HG03442 (cell line): ENCODE measurements at regions not wholly inside any gene's neighbourhood (a gene's known extent, or its start where the extent isn't known, plus 50 kb on each side); places are given as distances from the start of the nearest gene placed in this dataset.

Source experiments
- ATAC-seq: cut with Tn5 transposase; IDR thresholded peaks from one replicate; pipeline ENCODE4 v1.9.1; 2021; ENCODE audit warnings: mild to moderate bottlenecking, moderate library complexity; ENCODE audit not compliant: unreplicated experiment

DNA sequence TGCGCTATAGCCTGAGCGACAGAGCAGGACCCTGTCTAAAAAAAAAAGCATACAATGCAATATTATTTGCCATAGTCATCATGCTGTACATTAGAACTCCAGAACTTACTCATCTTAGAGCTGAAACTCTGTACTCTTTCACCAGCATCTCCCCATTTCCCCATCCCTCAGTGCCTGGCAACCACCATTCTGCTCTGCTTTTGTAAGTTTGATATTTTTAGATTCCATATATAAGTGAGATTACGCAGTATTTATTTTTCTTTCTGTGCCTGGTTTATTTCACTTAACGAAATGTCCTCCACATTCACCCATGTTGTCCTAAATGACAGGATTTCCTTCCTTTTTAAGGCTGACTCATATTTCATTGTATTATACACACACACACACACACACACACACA, 121.8 kb downstream of the BBS10 start:
- no peak for ATAC-seq

- ATAC-seq = no peak
Observed at GRCh38 chr12:76223869-76224268, 124.3 kb downstream of the BBS10 start.

- ATAC-seq = no peak
Observed at GRCh38 chr12:76220980-76221379, 127.2 kb downstream of the BBS10 start.

- ATAC-seq = no peak
Observed at GRCh38 chr12:76219806-76220205, 128.4 kb downstream of the BBS10 start.

DNA sequence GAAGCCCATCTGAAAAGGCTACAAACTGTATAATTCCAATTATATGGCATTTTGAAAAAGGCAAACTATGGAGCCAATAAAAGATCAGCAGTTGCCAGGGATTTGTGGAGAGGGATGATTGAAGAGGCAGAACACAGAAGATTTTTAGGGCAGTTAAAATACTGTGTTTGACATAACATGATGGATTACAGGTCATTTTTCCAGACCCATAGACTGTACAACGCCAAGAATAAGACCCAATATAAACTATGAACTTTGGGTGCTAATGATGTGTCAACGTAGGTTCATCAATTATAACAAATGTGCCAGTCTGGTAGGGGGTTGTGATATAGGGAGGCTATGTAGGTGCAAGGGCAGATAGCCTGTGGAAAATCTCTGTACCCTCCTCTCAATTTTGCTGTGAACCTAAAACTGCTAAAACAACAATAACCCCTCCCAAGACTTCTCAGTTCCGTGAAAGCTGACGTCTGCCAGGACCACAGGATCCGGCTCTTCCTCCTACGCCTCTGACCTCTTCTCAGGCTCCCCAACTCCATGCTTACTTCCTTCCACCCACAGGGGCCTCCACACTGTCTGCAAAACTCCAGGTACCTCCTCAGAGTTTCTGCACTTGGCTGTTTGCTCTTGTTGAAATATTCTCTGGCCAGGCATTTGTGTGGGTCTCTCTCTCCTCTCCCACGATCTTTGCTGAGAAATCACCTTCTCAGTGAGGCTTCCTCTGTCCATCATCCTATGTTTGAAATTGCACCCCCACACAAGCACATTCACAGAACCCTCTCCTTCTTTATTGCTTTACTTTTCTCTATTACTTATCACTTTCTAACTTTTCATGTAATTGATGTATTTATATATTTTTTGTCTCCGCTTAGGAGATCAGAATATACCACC, 131.4 kb downstream of the BBS10 start:
- no peak for ATAC-seq

DNA sequence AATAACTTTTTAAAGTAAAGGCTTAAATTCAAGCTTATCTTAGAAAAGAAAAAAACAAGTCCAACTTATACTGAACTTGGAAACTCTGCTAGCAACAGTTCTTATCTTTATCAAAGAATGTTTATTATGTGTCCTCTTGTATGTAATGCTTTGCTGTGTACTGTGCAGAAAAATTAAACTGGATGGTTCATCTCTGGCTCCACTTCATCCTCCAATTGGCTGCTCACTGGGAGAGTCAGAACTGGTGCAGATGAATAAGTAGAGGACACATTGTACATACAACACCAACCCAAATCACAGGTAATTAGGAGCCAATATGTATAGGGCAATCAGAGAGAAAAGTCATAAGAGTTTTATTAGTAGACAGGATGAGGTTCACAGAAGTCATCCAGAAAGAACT, 123.6 kb upstream of the NAP1L1 start:
- no peak for ATAC-seq

- no peak for ATAC-seq
Observed at GRCh38 chr12:76206677-76207072, 122.2 kb upstream of the NAP1L1 start.

DNA sequence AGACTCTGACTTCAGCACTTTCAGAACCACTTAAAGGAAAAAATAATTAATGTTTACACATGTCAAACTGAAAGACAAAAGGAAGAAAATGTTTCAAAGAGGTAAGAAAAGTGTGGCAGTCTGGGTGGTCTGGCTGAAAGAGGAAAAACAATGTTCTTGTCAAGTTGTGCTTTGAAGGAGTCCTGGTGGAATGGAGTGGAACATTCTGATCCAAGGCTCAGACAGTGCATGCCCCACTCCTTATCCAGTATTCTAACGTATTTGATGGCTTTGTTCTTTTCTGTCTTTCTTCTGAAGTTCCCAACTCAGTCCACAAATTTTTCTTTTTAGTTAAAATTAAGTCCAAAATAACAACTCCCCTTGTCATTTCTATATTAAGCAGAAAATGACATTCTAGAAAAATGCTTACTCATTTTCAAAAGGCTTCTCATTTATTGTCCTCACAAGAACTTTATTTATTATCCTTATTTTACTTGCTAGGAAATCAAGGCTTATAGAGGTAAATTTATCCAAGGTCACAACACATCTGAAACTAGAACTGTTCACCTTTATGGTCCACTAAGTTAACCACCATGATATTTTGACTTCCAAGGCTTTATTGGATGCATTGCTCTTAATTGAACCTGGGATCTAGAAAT, 121.7 kb upstream of the NAP1L1 start:
- no peak for ATAC-seq

DNA sequence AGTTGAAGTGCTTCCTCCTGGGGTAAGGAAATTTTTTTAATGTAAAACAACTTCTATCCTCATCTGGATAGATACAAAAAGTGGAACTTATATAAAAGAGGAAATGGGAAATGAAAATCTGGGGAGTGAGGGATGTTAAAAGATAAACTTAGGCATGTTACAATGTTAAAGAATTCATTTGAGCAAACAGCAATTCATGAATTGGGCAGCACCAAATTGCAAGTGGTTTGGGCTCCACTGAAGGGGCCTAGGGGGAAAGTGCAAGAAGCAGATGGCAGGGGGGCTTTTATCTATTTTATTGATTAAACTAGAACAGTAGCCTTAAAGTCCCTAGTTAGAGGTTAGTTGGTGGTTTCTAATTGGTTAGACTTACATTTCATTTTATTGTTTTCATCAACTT, 118.1 kb upstream of the NAP1L1 start:
- no peak for ATAC-seq

GRCh38 chr12:76201758-76202157, 117.3 kb upstream of the NAP1L1 start:
- no peak for ATAC-seq

- ATAC-seq = no peak
Observed at GRCh38 chr12:76201316-76201715, 116.8 kb upstream of the NAP1L1 start.

GRCh38 chr12:76199808-76200207, 115.3 kb upstream of the NAP1L1 start:
- ATAC-seq = no peak

DNA sequence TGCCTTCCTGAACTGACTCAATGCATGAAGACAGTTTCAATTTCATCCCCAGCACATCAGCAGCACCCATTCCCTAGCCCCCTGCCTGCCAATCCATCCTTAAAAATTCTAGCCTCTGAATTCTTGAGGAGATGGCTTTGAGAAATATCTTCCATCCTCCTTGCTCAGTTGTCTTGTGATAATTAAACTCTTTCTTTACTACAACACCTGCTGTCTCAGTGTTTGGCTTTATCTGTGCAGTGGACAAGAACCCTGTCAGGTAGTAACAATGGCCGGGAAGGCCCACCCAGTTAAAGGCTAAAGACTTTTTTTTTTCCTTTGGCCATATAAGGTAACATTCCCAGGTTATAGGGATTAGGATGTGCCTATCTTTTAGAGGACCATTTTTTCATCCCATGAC, 114.4 kb upstream of the NAP1L1 start:
- ATAC-seq = no peak

DNA sequence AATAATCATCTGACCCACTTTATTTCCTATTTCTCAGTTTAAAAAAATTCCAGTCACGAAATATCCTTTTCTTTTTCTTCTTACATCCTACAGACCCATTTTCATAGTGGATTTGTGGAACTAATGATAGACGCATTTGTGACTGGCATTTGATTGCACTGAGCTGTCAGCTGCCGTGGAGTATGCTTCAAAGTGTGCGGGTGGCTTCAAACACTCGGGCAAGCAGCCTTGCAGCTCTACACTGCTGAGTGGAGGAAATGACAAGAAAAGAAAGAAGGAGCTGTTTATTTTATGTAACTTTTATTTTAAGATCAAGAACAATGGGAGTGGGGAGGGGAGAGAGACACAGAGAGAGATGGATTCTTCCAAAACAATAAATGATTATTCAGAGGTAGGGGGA, 112.8 kb upstream of the NAP1L1 start:
- ATAC-seq = no peak

DNA sequence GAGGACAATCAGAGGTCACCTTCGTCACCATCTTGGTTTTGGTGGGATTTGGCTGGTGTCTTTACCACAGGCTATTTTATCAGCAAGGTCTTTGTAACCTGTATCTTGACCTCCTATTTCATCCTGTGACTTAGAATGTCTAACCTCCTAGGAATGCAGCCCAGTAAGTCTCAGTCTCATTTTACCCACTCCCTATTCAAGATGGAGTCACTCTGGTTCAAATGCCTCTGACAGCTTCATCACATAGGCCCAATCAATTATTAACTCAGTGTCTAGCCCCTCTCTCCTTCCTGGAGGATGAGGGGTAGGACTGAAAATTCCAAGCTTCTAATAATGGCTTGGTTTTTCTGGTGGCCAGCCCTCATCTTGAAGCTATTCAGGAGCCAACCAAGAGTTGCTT, 111.4 kb upstream of the NAP1L1 start:
- no peak for ATAC-seq

GRCh38 chr12:76194724-76195123, 110.2 kb upstream of the NAP1L1 start:
- no peak for ATAC-seq

DNA sequence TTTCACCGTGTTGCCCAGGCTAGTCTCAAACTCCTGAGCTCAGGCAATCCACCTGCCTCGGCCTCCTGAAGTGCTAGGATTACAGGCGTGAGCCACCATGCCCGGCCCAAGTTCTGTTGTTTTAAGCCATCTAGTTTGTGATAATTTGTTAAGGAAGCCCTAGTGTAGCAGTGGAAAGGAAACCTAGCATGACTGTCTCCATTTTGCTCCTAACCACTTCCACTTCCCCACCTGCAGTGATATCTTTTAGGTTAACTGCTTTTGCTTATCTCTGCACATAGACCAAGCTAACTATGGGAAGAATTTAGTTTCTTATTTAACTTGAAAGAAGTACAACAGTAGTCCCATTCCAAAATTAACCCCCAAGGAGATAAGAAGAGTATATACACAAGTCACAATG, 109.5 kb upstream of the NAP1L1 start:
- no peak for ATAC-seq

DNA sequence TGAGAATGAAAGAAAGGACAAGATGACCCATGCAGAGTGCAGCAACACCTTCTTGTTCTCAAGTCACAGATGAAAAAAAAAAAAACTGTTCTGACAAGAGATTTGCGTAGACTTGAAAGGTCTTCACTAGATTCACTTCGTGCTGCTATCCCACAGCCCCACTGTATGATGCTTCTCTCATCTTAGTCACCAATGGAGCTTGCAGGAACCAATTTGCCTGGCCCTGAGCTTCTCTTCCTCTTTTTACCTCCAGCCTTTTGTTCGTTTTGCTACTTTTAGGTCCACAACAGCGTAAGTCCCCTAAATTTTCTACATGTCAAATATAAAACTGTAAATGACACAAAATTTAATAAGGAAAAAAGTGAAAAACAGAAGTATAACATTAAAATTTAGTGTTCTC, 107.9 kb upstream of the NAP1L1 start:
- no peak for ATAC-seq

DNA sequence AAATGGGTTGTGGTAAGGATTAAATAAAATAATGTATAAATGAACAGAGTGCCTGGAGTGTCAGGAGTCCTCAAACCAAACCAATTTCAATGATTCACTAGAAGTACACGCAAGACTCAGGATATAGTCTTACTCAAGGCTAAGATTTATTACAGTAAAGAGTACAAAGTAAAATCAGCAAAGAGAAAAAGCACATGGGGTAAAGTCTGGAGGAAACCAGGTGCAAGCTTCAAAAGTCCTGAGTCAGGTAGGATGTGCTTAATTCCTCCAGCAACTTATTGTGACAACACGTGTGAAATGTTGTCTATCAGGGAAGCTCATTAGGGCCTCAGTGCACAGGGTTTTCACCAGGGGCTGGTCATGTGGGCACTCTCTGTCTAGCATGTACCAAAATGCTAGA, 105.8 kb upstream of the NAP1L1 start:
- no peak for ATAC-seq

- ATAC-seq = no peak
Observed at GRCh38 chr12:76189851-76190250, 105.4 kb upstream of the NAP1L1 start.

GRCh38 chr12:76187177-76187576, 102.7 kb upstream of the NAP1L1 start:
- no peak for ATAC-seq

- no peak for ATAC-seq
Observed at GRCh38 chr12:76186131-76186906, 101.8 kb upstream of the NAP1L1 start.
